GM19395 (cell line): ENCODE measurements at regions not wholly inside any gene's neighbourhood (a gene's known extent, or its start where the extent isn't known, plus 50 kb on each side); places are given as distances from the start of the nearest gene placed in this dataset.
A peak's percentile ranks its signal among the peaks of the same experiment; 100 is the strongest.
"Not testable (repeated sequence)": the region's sequence is repeated elsewhere in the genome, so short reads cannot be mapped to it uniquely, and the experiment has no call there.

Experiments used
- ATAC-seq: cut with Tn5 transposase; IDR thresholded peaks from one replicate; pipeline ENCODE4 v1.9.1; 2021; ENCODE audit warnings: mild to moderate bottlenecking, moderate library complexity; ENCODE audit not compliant: unreplicated experiment

- not testable (repeated sequence) for ATAC-seq
Observed at GRCh38 chr7:67358738-67359137, 362.1 kb downstream of the TYW1 start.

GRCh38 chr7:67359900-67360299, 363.3 kb downstream of the TYW1 start:
- ATAC-seq = no peak

- no peak for ATAC-seq
Observed at GRCh38 chr7:67361150-67361549, 364.5 kb downstream of the TYW1 start.

GRCh38 chr7:67364441-67365017, 367.9 kb downstream of the TYW1 start:
- no peak for ATAC-seq

- ATAC-seq = peak; percentile 98
Observed at GRCh38 chr7:67371429-67372305, 375.0 kb downstream of the TYW1 start.

- ATAC-seq = not testable (repeated sequence)
Observed at GRCh38 chr7:67373389-67373788, 376.8 kb downstream of the TYW1 start.

- no peak for ATAC-seq
Observed at GRCh38 chr7:67375427-67375826, 378.8 kb downstream of the TYW1 start.

- peak; percentile 91 for ATAC-seq
Observed at GRCh38 chr7:67377939-67378862, 381.6 kb downstream of the TYW1 start.

GRCh38 chr7:67380326-67380725, 383.7 kb downstream of the TYW1 start:
- ATAC-seq = no peak

GRCh38 chr7:67380858-67381257, 384.2 kb downstream of the TYW1 start:
- ATAC-seq = no peak

GRCh38 chr7:67387851-67388250, 391.2 kb downstream of the TYW1 start:
- ATAC-seq = no peak

GRCh38 chr7:67391168-67391567, 394.5 kb downstream of the TYW1 start:
- no peak for ATAC-seq

- ATAC-seq = no peak
Observed at GRCh38 chr7:67392596-67393438, 396.2 kb downstream of the TYW1 start.

GRCh38 chr7:67393903-67394302, 397.3 kb downstream of the TYW1 start:
- no peak for ATAC-seq

GRCh38 chr7:67398916-67399315, 402.3 kb downstream of the TYW1 start:
- no peak for ATAC-seq

GRCh38 chr7:67401492-67401891, 404.9 kb downstream of the TYW1 start:
- ATAC-seq = no peak

GRCh38 chr7:67402280-67402679, 405.6 kb downstream of the TYW1 start:
- ATAC-seq = no peak

GRCh38 chr7:67406976-67407375, 410.3 kb downstream of the TYW1 start:
- no peak for ATAC-seq

- no peak for ATAC-seq
Observed at GRCh38 chr7:67407392-67408071, 410.9 kb downstream of the TYW1 start.

- ATAC-seq = no peak
Observed at GRCh38 chr7:67408109-67408508, 411.5 kb downstream of the TYW1 start.
